A549 (cell line): ENCODE measurements at regions not wholly inside any gene's neighbourhood (a gene's known extent, or its start where the extent isn't known, plus 50 kb on each side); places are given as distances from the start of the nearest gene placed in this dataset.

ENCODE experiments used
- CTCF ChIP-seq: fragments of >200 bp; sonication (Bioruptor Twin); formaldehyde crosslinking; IDR thresholded peaks from 3 replicates; pipeline ENCODE4 v1.5.1; 2016
- PHF8 ChIP-seq: fragments of 200-600 bp; sonication (generic); IDR thresholded peaks from 2 replicates; pipeline ENCODE4 v1.6.1; 2016; ENCODE audit warnings: low read depth, mild to moderate bottlenecking, antibody characterized with exemption, moderate library complexity, borderline replicate concordance
- TP53 ChIP-seq: fragments of 250-450 bp; sonication (Bioruptor Pico); IDR thresholded peaks from 2 replicates; pipeline ENCODE4 v1.5.0; 2021; ENCODE audit warnings: mild to moderate bottlenecking, moderate library complexity

DNA sequence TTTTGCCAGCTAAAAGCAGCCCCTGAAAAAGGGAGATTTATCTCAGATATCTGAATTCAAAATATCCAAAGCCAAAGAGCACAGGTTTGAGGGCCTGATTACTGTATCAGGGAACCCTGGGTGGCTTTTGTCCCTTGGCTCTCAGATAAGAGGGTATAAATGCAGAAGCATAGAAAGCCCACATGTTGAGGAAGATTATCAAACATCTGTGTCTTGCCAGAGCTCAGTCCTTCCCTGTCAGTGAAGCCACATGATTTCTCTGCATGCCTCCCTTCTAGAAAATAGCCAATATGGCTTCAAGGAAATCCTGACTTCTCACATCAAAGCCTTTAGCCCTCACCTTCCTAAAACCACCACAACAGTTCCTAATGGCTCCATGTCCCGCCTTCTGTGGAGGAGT, 408.0 kb upstream of the DMAC1 start:
- no peak for TF ChIP-seq CTCF
- no peak for TF ChIP-seq TP53 (CRISPR knock-in tag)
- no peak for TF ChIP-seq PHF8
